SK-N-SH (cell line): ENCODE measurements at regions not wholly inside any gene's neighbourhood (a gene's known extent, or its start where the extent isn't known, plus 50 kb on each side); places are given as distances from the start of the nearest gene placed in this dataset.

Experiments used
- CHD2 ChIP-seq: fragments of 150-350 bp; IDR thresholded peaks from 2 replicates; pipeline ENCODE4 v1.6.1; 2018; ENCODE audit warnings: low read length; ENCODE audit not compliant: partially characterized antibody
- CTCF ChIP-seq: fragments of 200-600 bp; sonication (generic); IDR thresholded peaks from 2 replicates; pipeline ENCODE4 v1.6.1; 2017; ENCODE audit warnings: antibody characterized with exemption, mild to moderate bottlenecking, moderate library complexity
- EP300 ChIP-seq, 2 experiments: IDR thresholded peaks; 2 replicates each; pipeline versions ENCODE4 v1.4.0 to v1.6.1; 2012; ENCODE audit warnings: borderline replicate concordance in 1 of 2, low read depth in 1 of 2, low read length in 1 of 2
- JUND ChIP-seq: IDR thresholded peaks from 2 replicates; pipeline ENCODE4 v1.4.0; 2012
- POLR2AphosphoS5 ChIP-seq: IDR thresholded peaks from 2 replicates; pipeline ENCODE4 v1.6.1; 2012; ENCODE audit warnings: low read depth, low read length
- RAD21 ChIP-seq: IDR thresholded peaks from 2 replicates; pipeline ENCODE4 v1.6.1; 2012; ENCODE audit warnings: mild to moderate bottlenecking, low read length
- SMC3 ChIP-seq: IDR thresholded peaks from 2 replicates; pipeline ENCODE4 v1.6.1; 2012; ENCODE audit warnings: low read depth, low read length, improper control_type of control experiment

GRCh38 chr6:159400826-159401225, 231.6 kb downstream of the FNDC1 start:
- TF ChIP-seq SMC3 (no peak), CTCF (no peak), RAD21 (no peak), JUND (no peak), EP300 (IDR thresholded peaks at IDR 0.05; ENCODE audit: borderline replicate concordance in 1 of 2, low read depth in 1 of 2, low read length in 1 of 2) (no peak), POLR2AphosphoS5 (no peak), CHD2 (no peak)
